ENCODE measurements at regions not wholly inside any gene's neighbourhood (a gene's known extent, or its start where the extent isn't known, plus 50 kb on each side); places are given as distances from the start of the nearest gene placed in this dataset.
A peak's percentile ranks its signal among the peaks of the same experiment; 100 is the strongest.
"Not testable (repeated sequence)": the region's sequence is repeated elsewhere in the genome, so short reads cannot be mapped to it uniquely, and the experiment has no call there.

DNA sequence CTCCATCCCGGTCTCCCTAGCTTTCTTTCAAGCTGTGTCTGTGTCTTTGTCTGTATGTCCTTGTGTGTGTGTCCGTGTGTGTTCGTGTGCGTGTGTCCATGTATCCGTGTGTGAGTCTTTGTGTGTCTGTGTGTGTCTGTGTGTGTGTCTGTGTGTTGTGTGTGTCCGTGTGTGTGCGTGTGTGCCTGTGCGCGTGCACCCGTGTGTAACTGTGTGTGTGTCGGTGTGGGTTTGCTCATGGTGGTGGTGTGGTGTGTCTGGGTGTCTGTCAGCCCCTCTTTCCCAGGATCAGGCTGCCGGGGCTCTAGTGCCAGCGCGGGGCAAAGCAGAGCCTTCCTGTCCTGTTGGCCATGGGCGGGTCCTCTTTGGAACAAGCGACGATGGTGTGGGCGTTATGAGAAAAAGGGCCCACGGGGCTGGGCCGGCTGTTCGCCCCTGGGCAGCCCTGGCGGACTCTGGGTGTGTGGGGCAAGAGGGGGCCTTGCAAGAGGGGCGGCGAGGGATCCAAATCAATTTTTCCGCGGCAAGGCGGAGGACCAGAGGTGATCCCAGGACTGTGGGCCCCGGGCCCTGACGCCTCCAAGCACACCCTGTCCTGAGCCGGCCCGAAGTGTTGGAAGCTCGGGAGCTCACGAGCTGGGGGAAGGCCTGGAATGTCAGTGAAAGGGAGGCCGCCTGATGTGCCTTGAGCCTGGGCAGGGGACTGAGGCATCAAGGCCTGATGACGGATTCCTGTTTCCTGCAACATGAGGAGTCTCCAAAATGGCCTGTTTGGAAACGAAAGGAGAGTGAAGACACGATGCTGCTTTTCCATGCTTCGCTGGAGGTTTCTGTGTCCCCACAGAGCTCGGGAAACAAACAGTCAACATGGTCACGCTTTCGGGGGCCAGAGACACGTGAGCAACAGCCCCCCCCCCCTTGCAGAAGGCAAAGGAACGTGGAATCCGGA lies 3929.2 kb upstream of the OR11H1 start:
- DNase-seq (no peak), ATAC-seq (peak in 1 of 3 donors; percentile 24)
- Mint-ChIP-seq H3K4me1 (no peaks in the 10 kb centered on the region), H3K27me3 (ENCODE audit: low read depth in 2 of 2) (no peaks in the 10 kb centered on the region), H3K36me3 (peaks cover 2% of the 10 kb centered on the region), H3K9me3 (peaks cover 3 to 16% of the 10 kb centered on the region in 2 donors), H3K27ac (no peak overlapping the region), H3K4me3 (no peak overlapping the region)
- Histone ChIP-seq H3K4me1 (ENCODE audit: control insufficient read depth, insufficient read depth, low read length) (no peaks in the 10 kb centered on the region), H3K36me3 (ENCODE audit: control insufficient read depth, insufficient read depth, low read length) (no peaks in the 10 kb centered on the region), H3K9me3 (ENCODE audit: control insufficient read depth, insufficient read depth, low read length) (peaks cover 51% of the 10 kb centered on the region), H3K27ac (ENCODE audit: low read length) (no peak overlapping the region), H3K27me3 (ENCODE audit: control insufficient read depth, insufficient read depth, low read length) (no peaks in the 10 kb centered on the region), H3K4me3 (ENCODE audit: low read length) (no peak overlapping the region)
- TF ChIP-seq, protein P1, sequence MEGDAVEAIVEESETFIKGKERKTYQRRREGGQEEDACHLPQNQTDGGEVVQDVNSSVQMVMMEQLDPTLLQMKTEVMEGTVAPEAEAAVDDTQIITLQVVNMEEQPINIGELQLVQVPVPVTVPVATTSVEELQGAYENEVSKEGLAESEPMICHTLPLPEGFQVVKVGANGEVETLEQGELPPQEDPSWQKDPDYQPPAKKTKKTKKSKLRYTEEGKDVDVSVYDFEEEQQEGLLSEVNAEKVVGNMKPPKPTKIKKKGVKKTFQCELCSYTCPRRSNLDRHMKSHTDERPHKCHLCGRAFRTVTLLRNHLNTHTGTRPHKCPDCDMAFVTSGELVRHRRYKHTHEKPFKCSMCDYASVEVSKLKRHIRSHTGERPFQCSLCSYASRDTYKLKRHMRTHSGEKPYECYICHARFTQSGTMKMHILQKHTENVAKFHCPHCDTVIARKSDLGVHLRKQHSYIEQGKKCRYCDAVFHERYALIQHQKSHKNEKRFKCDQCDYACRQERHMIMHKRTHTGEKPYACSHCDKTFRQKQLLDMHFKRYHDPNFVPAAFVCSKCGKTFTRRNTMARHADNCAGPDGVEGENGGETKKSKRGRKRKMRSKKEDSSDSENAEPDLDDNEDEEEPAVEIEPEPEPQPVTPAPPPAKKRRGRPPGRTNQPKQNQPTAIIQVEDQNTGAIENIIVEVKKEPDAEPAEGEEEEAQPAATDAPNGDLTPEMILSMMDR (IDR thresholded peaks at IDR 0.05) = no peak
- intact Hi-C loops (cut with micrococcal nuclease) = no loop called here
- 89% methylated on average over 41 of the region's 44 CpGs for WGBS (ENCODE audit: insufficient coverage)

DNA sequence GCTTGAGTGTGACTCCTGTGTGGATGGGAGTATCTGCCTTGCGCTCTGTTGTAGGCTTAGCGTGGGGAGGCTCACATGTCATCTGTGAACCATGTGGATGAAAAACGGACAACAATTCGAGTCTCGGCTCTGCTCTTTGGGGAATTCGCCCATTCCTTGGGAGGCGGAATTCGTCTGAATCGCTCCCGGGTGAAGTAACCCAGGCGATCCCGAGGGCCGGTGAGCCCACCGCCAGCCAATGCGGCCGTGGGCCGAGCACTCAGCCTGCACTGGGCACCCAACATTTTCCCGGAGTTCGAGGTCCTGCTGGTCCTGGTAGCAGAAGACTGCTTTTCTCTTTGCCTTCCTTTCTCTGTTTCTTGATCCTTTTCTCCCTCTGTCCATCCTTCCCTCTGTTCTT lies 3928.5 kb upstream of the OR11H1 start:
- 94% methylated on average over 13 of the region's 19 CpGs for WGBS (ENCODE audit: insufficient coverage)
- H3K9me3 Mint-ChIP-seq = peaks cover 5 to 17% of the 10 kb centered on the region in 2 donors
- H3K36me3 ChIP-seq (ENCODE audit: control insufficient read depth, insufficient read depth, low read length); H3K27ac ChIP-seq (ENCODE audit: low read length); ATAC-seq; H3K36me3 Mint-ChIP-seq; H3K27me3 Mint-ChIP-seq (ENCODE audit: low read depth in 2 of 2); H3K27me3 ChIP-seq (ENCODE audit: control insufficient read depth, insufficient read depth, low read length); intact Hi-C loops (cut with micrococcal nuclease); H3K4me3 Mint-ChIP-seq; H3K4me3 ChIP-seq (ENCODE audit: low read length); DNase-seq; H3K27ac Mint-ChIP-seq; H3K4me1 Mint-ChIP-seq; H3K4me1 ChIP-seq (ENCODE audit: control insufficient read depth, insufficient read depth, low read length): not testable (repeated sequence)
- peaks cover 51% of the 10 kb centered on the region for H3K9me3 ChIP-seq (ENCODE audit: control insufficient read depth, insufficient read depth, low read length)

DNA sequence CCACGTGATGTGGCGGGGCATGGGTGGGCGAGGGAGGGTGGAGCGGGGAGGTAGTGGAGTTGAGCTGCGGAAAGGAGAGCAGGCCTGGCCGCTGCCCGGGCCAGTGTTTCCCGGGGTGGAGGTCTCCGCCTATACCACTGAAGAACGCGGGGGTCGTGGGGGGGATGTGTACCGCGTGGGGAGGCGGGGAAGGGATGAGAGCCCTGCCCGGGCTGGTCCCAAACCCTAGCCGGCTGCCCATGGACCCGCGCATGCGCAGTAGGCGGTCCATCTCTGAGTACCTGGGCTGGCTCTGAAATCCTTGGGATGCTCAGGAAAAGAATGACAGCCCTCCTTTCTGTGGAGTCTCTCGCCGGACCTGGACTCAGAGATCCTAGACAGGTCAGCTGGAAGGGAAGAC lies 3927.8 kb upstream of the OR11H1 start:
- not testable (repeated sequence) for H3K27ac Mint-ChIP-seq; H3K27me3 ChIP-seq (ENCODE audit: control insufficient read depth, insufficient read depth, low read length)

DNA sequence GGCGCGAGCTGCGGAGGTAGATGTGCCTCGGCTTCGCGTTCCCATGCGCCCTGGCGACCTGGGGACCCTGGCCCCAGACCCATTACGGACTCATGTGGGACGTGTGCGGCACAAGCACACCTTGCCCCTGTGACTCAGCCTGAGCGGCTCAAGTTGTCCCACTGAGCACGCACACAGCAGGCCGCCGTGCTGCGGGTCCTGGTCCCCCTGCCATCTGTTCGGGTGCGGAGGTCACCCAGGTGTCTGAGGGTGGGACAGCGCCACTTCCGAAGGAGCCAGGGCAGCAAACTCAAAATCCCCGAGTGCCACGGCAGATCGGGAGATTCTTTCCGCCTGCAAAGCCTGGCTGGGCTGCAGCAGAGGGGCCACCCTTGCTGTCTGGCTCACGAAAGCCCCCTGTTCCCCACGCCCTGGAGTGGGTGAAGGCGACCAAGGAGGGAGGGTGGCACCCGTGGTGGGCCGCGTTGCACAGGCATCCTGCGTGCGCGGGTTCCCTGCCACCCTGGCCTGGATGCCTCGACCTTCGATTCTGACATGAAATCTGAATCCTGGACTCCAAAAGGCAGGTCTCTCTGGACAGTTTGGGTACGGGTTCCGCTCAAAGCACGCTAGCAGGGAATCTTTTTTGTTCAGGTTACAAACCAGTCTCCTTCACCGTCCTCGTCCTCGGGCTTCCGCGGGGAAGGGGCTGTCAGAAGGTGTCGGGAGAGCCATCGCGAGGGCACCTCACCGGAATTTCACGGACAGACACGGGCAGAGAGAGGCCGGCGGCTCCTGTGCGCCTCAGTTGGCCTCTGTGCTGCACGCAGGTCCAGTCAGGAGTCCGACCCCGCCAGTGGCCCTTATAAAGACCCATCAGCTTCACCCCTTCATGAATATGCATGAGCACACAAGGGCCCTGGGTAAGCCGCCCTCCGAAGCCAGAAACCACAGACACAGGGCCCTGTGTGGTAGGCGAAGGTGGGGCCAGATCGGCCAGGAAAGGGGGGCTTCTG lies 3926.8 kb upstream of the OR11H1 start:
- WGBS (ENCODE audit: insufficient coverage) = 82% methylated on average over 59 of the region's 59 CpGs
- H3K36me3 ChIP-seq (ENCODE audit: control insufficient read depth, insufficient read depth, low read length); H3K36me3 Mint-ChIP-seq; H3K27ac Mint-ChIP-seq; DNase-seq; H3K4me3 Mint-ChIP-seq; H3K27me3 ChIP-seq (ENCODE audit: control insufficient read depth, insufficient read depth, low read length); H3K27ac ChIP-seq (ENCODE audit: low read length); ATAC-seq; H3K4me3 ChIP-seq (ENCODE audit: low read length); H3K4me1 ChIP-seq (ENCODE audit: control insufficient read depth, insufficient read depth, low read length); H3K27me3 Mint-ChIP-seq (ENCODE audit: low read depth in 2 of 2); H3K4me1 Mint-ChIP-seq; intact Hi-C loops (cut with micrococcal nuclease): not testable (repeated sequence)
- peaks cover 5 to 17% of the 10 kb centered on the region in 2 donors for H3K9me3 Mint-ChIP-seq
- peaks cover 59% of the 10 kb centered on the region for H3K9me3 ChIP-seq (ENCODE audit: control insufficient read depth, insufficient read depth, low read length)

More for the DNA sequence above, 3927.8 kb upstream of the OR11H1 start:
- H3K4me1 ChIP-seq (ENCODE audit: control insufficient read depth, insufficient read depth, low read length); ATAC-seq; intact Hi-C loops (cut with micrococcal nuclease); H3K4me3 ChIP-seq (ENCODE audit: low read length); H3K36me3 ChIP-seq (ENCODE audit: control insufficient read depth, insufficient read depth, low read length); H3K27ac ChIP-seq (ENCODE audit: low read length); H3K4me1 Mint-ChIP-seq; H3K36me3 Mint-ChIP-seq; H3K4me3 Mint-ChIP-seq; H3K27me3 Mint-ChIP-seq (ENCODE audit: low read depth in 2 of 2); DNase-seq: not testable (repeated sequence)
- peaks cover 49% of the 10 kb centered on the region for H3K9me3 ChIP-seq (ENCODE audit: control insufficient read depth, insufficient read depth, low read length)
- 82% methylated on average over 23 of the region's 23 CpGs for WGBS (ENCODE audit: insufficient coverage)
- H3K9me3 Mint-ChIP-seq = peaks cover 5 to 17% of the 10 kb centered on the region in 2 donors

DNA sequence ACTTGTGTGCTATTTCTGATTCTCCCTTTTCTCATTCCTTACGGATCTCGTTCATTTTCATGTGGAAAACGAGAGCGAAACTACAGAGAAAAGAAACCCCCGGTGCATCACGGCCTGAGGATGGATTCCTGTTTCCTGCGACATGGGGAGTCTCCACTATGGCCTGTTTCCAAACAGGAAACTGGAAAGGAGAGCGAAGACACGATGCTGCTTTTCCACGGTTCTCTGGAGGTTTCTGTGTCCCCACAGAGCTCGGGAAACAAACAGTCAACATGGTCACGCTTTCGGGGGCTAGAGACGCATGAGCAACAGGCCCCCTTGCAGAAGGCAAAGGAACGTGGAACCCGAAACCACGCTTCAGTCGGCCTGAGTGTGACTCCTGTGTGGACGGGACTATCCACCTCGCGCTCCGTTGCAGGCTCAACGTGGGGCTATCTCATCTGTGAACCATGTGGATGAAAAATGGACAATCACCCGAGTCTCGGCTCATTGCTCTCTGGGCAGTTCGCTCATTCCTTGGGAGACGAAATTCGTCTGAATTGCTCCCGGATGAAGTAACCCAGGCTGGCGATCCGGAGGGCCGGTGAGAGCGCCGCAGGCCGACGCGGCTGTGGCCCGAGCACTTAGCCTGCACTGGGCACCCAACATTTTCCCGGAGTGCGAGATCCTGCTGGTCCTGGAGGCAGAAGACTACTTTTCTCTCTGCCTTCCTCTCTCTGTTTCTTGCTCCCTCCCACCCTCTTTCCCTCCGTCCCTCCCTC lies 3923.2 kb upstream of the OR11H1 start:
- H3K36me3 ChIP-seq (ENCODE audit: control insufficient read depth, insufficient read depth, low read length); H3K4me1 ChIP-seq (ENCODE audit: control insufficient read depth, insufficient read depth, low read length); H3K4me3 Mint-ChIP-seq; H3K27ac ChIP-seq (ENCODE audit: low read length); intact Hi-C loops (cut with micrococcal nuclease); H3K4me1 Mint-ChIP-seq; H3K27me3 ChIP-seq (ENCODE audit: control insufficient read depth, insufficient read depth, low read length); H3K27me3 Mint-ChIP-seq (ENCODE audit: low read depth in 2 of 2); H3K27ac Mint-ChIP-seq; ATAC-seq; H3K4me3 ChIP-seq (ENCODE audit: low read length); DNase-seq: not testable (repeated sequence)
- Mint-ChIP-seq H3K9me3 (peaks cover 4 to 16% of the 10 kb centered on the region in 2 donors), H3K36me3 (peaks cover 15% of the 10 kb centered on the region)
- peaks cover 37% of the 10 kb centered on the region for H3K9me3 ChIP-seq (ENCODE audit: control insufficient read depth, insufficient read depth, low read length)
- 68% methylated on average over 41 of the region's 41 CpGs for WGBS (ENCODE audit: insufficient coverage)
